GM06990 (cell line): ENCODE measurements at regions not wholly inside any gene's neighbourhood (a gene's known extent, or its start where the extent isn't known, plus 50 kb on each side); places are given as distances from the start of the nearest gene placed in this dataset.

Experiments used
- DNase-seq: peaks from one replicate; pipeline ENCODE4 v3.0.0-alpha.2; 2011; ENCODE audit not compliant: insufficient read length; ENCODE audit errors: extremely low read depth
- H3K27me3 ChIP-seq: replicated peaks from 2 replicates; pipeline ENCODE4 v1.6.0; 2011; ENCODE audit warnings: low read length; ENCODE audit not compliant: control insufficient read depth, insufficient read depth
- H3K36me3 ChIP-seq: 2 replicates; pipeline ENCODE4 v1.5.1; 2011; ENCODE audit warnings: low read length; ENCODE audit not compliant: control insufficient read depth, insufficient read depth
- H3K4me3 ChIP-seq: replicated peaks from 2 replicates; pipeline ENCODE4 v1.5.1; 2011; ENCODE audit warnings: low read depth, mild to moderate bottlenecking, control low read depth, low read length
- CTCF ChIP-seq: IDR thresholded peaks from 2 replicates; pipeline ENCODE4 v1.5.1; 2011; ENCODE audit warnings: low read length, control low read depth, mild to moderate bottlenecking, inconsistent platforms; ENCODE audit not compliant: insufficient read depth, poor library complexity, severe bottlenecking

GRCh38 chr12:42944516-42944915, 355.0 kb upstream of the PRICKLE1 start:
- no peak for DNase-seq
- no peak for TF ChIP-seq CTCF
- H3K27me3 ChIP-seq = no peaks in the 10 kb centered on the region
- H3K36me3 ChIP-seq = no peaks in the 10 kb centered on the region
- no peak overlapping the region for H3K4me3 ChIP-seq

GRCh38 chr12:42936991-42937390, 347.4 kb upstream of the PRICKLE1 start:
- no peaks in the 10 kb centered on the region for H3K36me3 ChIP-seq
- DNase-seq = no peak
- H3K4me3 ChIP-seq = no peak overlapping the region
- H3K27me3 ChIP-seq = no peaks in the 10 kb centered on the region
- no peak for TF ChIP-seq CTCF

GRCh38 chr12:42936260-42936659, 346.7 kb upstream of the PRICKLE1 start:
- Histone ChIP-seq H3K36me3 (no peaks in the 10 kb centered on the region), H3K4me3 (no peak overlapping the region), H3K27me3 (no peaks in the 10 kb centered on the region)
- TF ChIP-seq CTCF = no peak
- DNase-seq = no peak

GRCh38 chr12:42935756-42936155, 346.2 kb upstream of the PRICKLE1 start:
- no peaks in the 10 kb centered on the region for H3K27me3 ChIP-seq
- H3K4me3 ChIP-seq = no peak overlapping the region
- no peak for TF ChIP-seq CTCF
- no peaks in the 10 kb centered on the region for H3K36me3 ChIP-seq
- no peak for DNase-seq

- no peak for TF ChIP-seq CTCF
- Histone ChIP-seq H3K4me3 (no peak overlapping the region), H3K27me3 (no peaks in the 10 kb centered on the region), H3K36me3 (no peaks in the 10 kb centered on the region)
- no peak for DNase-seq
Observed at GRCh38 chr12:42935090-42935489, 345.5 kb upstream of the PRICKLE1 start.

- H3K27me3 ChIP-seq = no peaks in the 10 kb centered on the region
- no peak for DNase-seq
- no peak for TF ChIP-seq CTCF
- no peaks in the 10 kb centered on the region for H3K36me3 ChIP-seq
- no peak overlapping the region for H3K4me3 ChIP-seq
Observed at GRCh38 chr12:42933461-42934081, 344.0 kb upstream of the PRICKLE1 start.
